Stimulated activated CD4-positive, alpha-beta T cell treated with anti-CD3 and anti-CD28 coated beads, Interleukin-15, amount 100 ng/mL, for 48 hours (primary cell): ENCODE measurements at regions not wholly inside any gene's neighbourhood (a gene's known extent, or its start where the extent isn't known, plus 50 kb on each side); places are given as distances from the start of the nearest gene placed in this dataset.
"Not testable (repeated sequence)": the region's sequence is repeated elsewhere in the genome, so short reads cannot be mapped to it uniquely, and the experiment has no call there.

ENCODE experiments used
- DNase-seq, 2 donors: peaks; one replicate each; pipeline ENCODE4 v3.0.0-alpha.2; 2020; ENCODE audit warnings: low read depth in 2 of 2

GRCh38 chr12:17695495-17695894, 394.5 kb downstream of the RERGL start:
- no peak for DNase-seq

GRCh38 chr12:17691369-17691768, 398.6 kb downstream of the RERGL start:
- DNase-seq = no peak

- DNase-seq = no peak
Measured at GRCh38 chr12:17680220-17680619, 409.8 kb downstream of the RERGL start.

GRCh38 chr12:17666641-17667324, 423.2 kb downstream of the RERGL start:
- no peak for DNase-seq

- no peak for DNase-seq
Measured at GRCh38 chr12:17665839-17666238, 424.2 kb downstream of the RERGL start.

GRCh38 chr12:17661250-17661649, 428.7 kb downstream of the RERGL start:
- DNase-seq = no peak

GRCh38 chr12:17652436-17652835, 437.6 kb downstream of the RERGL start:
- no peak for DNase-seq

GRCh38 chr12:17642340-17642650, 447.7 kb downstream of the RERGL start:
- DNase-seq = no peak

GRCh38 chr12:17640615-17641014, 449.4 kb downstream of the RERGL start:
- no peak for DNase-seq

- DNase-seq = no peak
Measured at GRCh38 chr12:17618831-17619230, 471.2 kb downstream of the RERGL start.

- no peak for DNase-seq
Measured at GRCh38 chr12:17609701-17610100, 480.3 kb downstream of the RERGL start.

- no peak for DNase-seq
Measured at GRCh38 chr12:17609153-17609552, 480.8 kb downstream of the RERGL start.

- no peak for DNase-seq
Measured at GRCh38 chr12:17595111-17595510, 494.9 kb downstream of the RERGL start.

GRCh38 chr12:17593715-17594406, 496.1 kb downstream of the RERGL start:
- no peak for DNase-seq

GRCh38 chr12:17592472-17592871, 497.5 kb downstream of the RERGL start:
- no peak for DNase-seq

GRCh38 chr12:17591005-17591681, 498.9 kb downstream of the RERGL start:
- DNase-seq = no peak

GRCh38 chr12:17588968-17589367, 501.0 kb downstream of the RERGL start:
- DNase-seq = no peak

GRCh38 chr12:17579205-17580026, 510.6 kb downstream of the RERGL start:
- DNase-seq = no peak

- DNase-seq = no peak
Measured at GRCh38 chr12:17577405-17577804, 512.6 kb downstream of the RERGL start.

- no peak for DNase-seq
Measured at GRCh38 chr12:17572250-17572649, 517.7 kb downstream of the RERGL start.

- DNase-seq = no peak
Measured at GRCh38 chr12:17571047-17571446, 518.9 kb downstream of the RERGL start.

GRCh38 chr12:17564630-17565029, 525.4 kb downstream of the RERGL start:
- DNase-seq = not testable (repeated sequence)
